RWPE2 (cell line): ENCODE measurements at regions not wholly inside any gene's neighbourhood (a gene's known extent, or its start where the extent isn't known, plus 50 kb on each side); places are given as distances from the start of the nearest gene placed in this dataset.

Experiments
- ATAC-seq: fragments of 200-7000 bp; cut with Tn5 transposase; 3 replicates; pipeline ENCODE4 v1.9.1; 2021; ENCODE audit warnings: low read depth
- DNase-seq: peaks from one replicate; pipeline ENCODE4 v3.0.0-alpha.2; 2020; ENCODE audit warnings: low spot score
- H3K27ac ChIP-seq: fragments of 450-650 bp; 2 replicates; pipeline ENCODE4 v1.5.1; 2017; ENCODE audit warnings: mild to moderate bottlenecking; ENCODE audit not compliant: poor library complexity, severe bottlenecking
- H3K27me3 ChIP-seq: fragments of 250-450 bp; sonication (Bioruptor Pico); 2 replicates; pipeline ENCODE4 v1.5.1; 2021; ENCODE audit warnings: mild to moderate bottlenecking, moderate library complexity; ENCODE audit not compliant: insufficient read depth, poor library complexity, severe bottlenecking
- H3K36me3 ChIP-seq: fragments of 250-450 bp; sonication (Bioruptor Pico); 2 replicates; pipeline ENCODE4 v1.5.1; 2020; ENCODE audit warnings: low read depth, mild to moderate bottlenecking, moderate library complexity
- H3K4me1 ChIP-seq: fragments of 250-450 bp; sonication (Bioruptor Pico); 2 replicates; pipeline ENCODE4 v1.5.1; 2021; ENCODE audit warnings: mild to moderate bottlenecking, moderate library complexity; ENCODE audit not compliant: insufficient read depth, poor library complexity, severe bottlenecking
- H3K4me3 ChIP-seq: fragments of 250-450 bp; sonication (Bioruptor Pico); 2 replicates; pipeline ENCODE4 v1.5.1; 2021; ENCODE audit warnings: mild to moderate bottlenecking, moderate library complexity; ENCODE audit not compliant: severe bottlenecking
- H3K9me3 ChIP-seq: fragments of 250-450 bp; sonication (Bioruptor Pico); 2 replicates; pipeline ENCODE4 v1.5.1; 2021; ENCODE audit warnings: mild to moderate bottlenecking, moderate library complexity; ENCODE audit not compliant: severe bottlenecking
- CTCF ChIP-seq: fragments of 450-650 bp; IDR thresholded peaks from one replicate; pipeline ENCODE4 v1.5.1; 2017; ENCODE audit warnings: mild to moderate bottlenecking, moderate library complexity; ENCODE audit not compliant: poor library complexity, severe bottlenecking

- Histone ChIP-seq H3K27ac (no peak overlapping the region), H3K9me3 (no peaks in the 10 kb centered on the region)
- no peak for TF ChIP-seq CTCF
Observed at GRCh38 chr7:28328146-28328545, 84.2 kb upstream of the CREB5 start.

GRCh38 chr7:28328822-28329660 lies 83.3 kb upstream of the CREB5 start:
- Histone ChIP-seq H3K9me3 (no peaks in the 10 kb centered on the region), H3K27ac (no peak overlapping the region), H3K4me3 (no peak overlapping the region), H3K36me3 (no peaks in the 10 kb centered on the region), H3K4me1 (no peaks in the 10 kb centered on the region), H3K27me3 (no peaks in the 10 kb centered on the region)
- TF ChIP-seq CTCF = no peak
- ATAC-seq (no peak), DNase-seq (no peak)

More at GRCh38 chr7:28328146-28328545, 84.2 kb upstream of the CREB5 start:
- ATAC-seq (no peak), DNase-seq (no peak)
- Histone ChIP-seq H3K4me3 (no peak overlapping the region), H3K4me1 (no peaks in the 10 kb centered on the region), H3K27me3 (no peaks in the 10 kb centered on the region), H3K36me3 (no peaks in the 10 kb centered on the region)

GRCh38 chr7:28329661-28330363 lies 82.5 kb upstream of the CREB5 start:
- H3K36me3 ChIP-seq = no peaks in the 10 kb centered on the region
- TF ChIP-seq CTCF = no peak
- H3K9me3 ChIP-seq = no peaks in the 10 kb centered on the region
- DNase-seq (no peak), ATAC-seq (no peak)
- no peak overlapping the region for H3K4me3 ChIP-seq
- H3K4me1 ChIP-seq = no peaks in the 10 kb centered on the region
- H3K27ac ChIP-seq = no peak overlapping the region
- H3K27me3 ChIP-seq = no peaks in the 10 kb centered on the region

GRCh38 chr7:28330384-28331070 lies 81.8 kb upstream of the CREB5 start:
- no peaks in the 10 kb centered on the region for H3K4me1 ChIP-seq
- H3K27me3 ChIP-seq = no peaks in the 10 kb centered on the region
- H3K4me3 ChIP-seq = no peak overlapping the region
- H3K9me3 ChIP-seq = no peaks in the 10 kb centered on the region
- no peaks in the 10 kb centered on the region for H3K36me3 ChIP-seq
- ATAC-seq (no peak), DNase-seq (no peak)
- TF ChIP-seq CTCF = no peak
- H3K27ac ChIP-seq = no peak overlapping the region
